Thyroid gland (tissue), 4 donors: ENCODE measurements at regions not wholly inside any gene's neighbourhood (a gene's known extent, or its start where the extent isn't known, plus 50 kb on each side); places are given as distances from the start of the nearest gene placed in this dataset.

Experiments
- DNase-seq, 2 donors: peaks; one replicate each; pipeline ENCODE4 v3.0.0-alpha.2; 2019
- H3K27ac ChIP-seq, 3 donors: fragments of 200-600 bp; sonication (generic); 1 replicate in 2 of 3; 2 replicates in 1 of 3; pipeline ENCODE4 v1.5.1; 2016 to 2019; ENCODE audit warnings: mild to moderate bottlenecking in 1 of 3, moderate library complexity in 1 of 3
- H3K27me3 ChIP-seq: fragments of 200-600 bp; sonication (generic); one replicate; pipeline ENCODE4 v1.5.1; 2019
- H3K36me3 ChIP-seq, 2 donors: fragments of 200-600 bp; sonication (generic); one replicate each; pipeline ENCODE4 v1.5.1; 2016 to 2019
- H3K4me1 ChIP-seq, 2 donors: fragments of 200-600 bp; sonication (generic); one replicate each; pipeline ENCODE4 v1.5.1; 2017 to 2019
- H3K4me3 ChIP-seq, 3 donors: fragments of 200-600 bp; sonication (generic); replicated peaks in 1 of 3; 1 replicate in 2 of 3; 2 replicates in 1 of 3; pipeline ENCODE4 v1.5.1; 2016; ENCODE audit warnings: mild to moderate bottlenecking in 1 of 3
- H3K9me3 ChIP-seq: fragments of 200-600 bp; sonication (generic); one replicate; pipeline ENCODE4 v1.5.1; 2017
- POLR2A ChIP-seq, 2 donors: fragments of 450-650 bp; IDR thresholded peaks; one replicate each; pipeline ENCODE4 v1.6.1; 2017; ENCODE audit warnings: antibody characterized with exemption in 2 of 2, mild to moderate bottlenecking in 2 of 2, moderate library complexity in 1 of 2
- WGBS, 2 donors: methylation state at CpG; one replicate each; pipeline ENCODE4 v1.1.5; 2017; 5-methylcytosine and 5-hydroxymethylcytosine counted together
- intact Hi-C: fragments of 100-400 bp; cut with DNase I; formaldehyde crosslinking; loops from one replicate; pipeline ENCODE4 v1.15.1; 2023
- TF ChIP-seq, protein P1 (sequence below), 6 experiments: fragments of 200-600 bp in 3 of 6; fragments of 450-650 bp in 3 of 6; sonication (generic) in 3 of 6; IDR thresholded peaks; one replicate each; pipeline ENCODE4 v1.5.1; 2016 to 2019; ENCODE audit warnings: antibody characterized with exemption in 6 of 6, mild to moderate bottlenecking in 2 of 6, inconsistent platforms in 1 of 6, moderate library complexity in 1 of 6

DNA sequence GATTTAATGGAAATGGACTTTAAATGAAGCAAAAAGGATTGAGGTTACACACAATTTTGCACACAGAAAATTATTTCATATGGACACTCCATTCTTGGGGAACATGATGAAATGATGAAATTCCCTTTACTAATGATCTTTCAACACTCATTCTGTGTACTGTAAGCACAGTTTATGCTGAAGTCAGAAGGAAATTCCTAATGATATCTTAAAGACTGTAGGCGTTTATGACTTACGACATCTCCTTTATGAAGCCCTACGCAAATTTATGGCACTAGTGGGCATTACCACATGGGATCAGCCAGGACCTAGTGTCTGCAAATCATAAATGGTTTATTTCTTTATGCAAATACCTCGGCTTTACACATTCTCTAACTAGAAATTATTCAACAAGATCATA, 97.9 kb upstream of the SOX5 start:
- H3K36me3 ChIP-seq: no peaks in the 10 kb centered on the region
- WGBS, 2 donors: 94% methylated on average over 4 of the region's 4 CpGs
- DNase-seq: no peak
- no peaks in the 10 kb centered on the region for H3K27me3 ChIP-seq
- TF ChIP-seq, protein P1, sequence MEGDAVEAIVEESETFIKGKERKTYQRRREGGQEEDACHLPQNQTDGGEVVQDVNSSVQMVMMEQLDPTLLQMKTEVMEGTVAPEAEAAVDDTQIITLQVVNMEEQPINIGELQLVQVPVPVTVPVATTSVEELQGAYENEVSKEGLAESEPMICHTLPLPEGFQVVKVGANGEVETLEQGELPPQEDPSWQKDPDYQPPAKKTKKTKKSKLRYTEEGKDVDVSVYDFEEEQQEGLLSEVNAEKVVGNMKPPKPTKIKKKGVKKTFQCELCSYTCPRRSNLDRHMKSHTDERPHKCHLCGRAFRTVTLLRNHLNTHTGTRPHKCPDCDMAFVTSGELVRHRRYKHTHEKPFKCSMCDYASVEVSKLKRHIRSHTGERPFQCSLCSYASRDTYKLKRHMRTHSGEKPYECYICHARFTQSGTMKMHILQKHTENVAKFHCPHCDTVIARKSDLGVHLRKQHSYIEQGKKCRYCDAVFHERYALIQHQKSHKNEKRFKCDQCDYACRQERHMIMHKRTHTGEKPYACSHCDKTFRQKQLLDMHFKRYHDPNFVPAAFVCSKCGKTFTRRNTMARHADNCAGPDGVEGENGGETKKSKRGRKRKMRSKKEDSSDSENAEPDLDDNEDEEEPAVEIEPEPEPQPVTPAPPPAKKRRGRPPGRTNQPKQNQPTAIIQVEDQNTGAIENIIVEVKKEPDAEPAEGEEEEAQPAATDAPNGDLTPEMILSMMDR (IDR thresholded peaks at IDR 0.05): no peak
- TF ChIP-seq POLR2A (IDR thresholded peaks at IDR 0.05): no peak
- intact Hi-C loops: no loop called here
- no peaks in the 10 kb centered on the region for H3K4me1 ChIP-seq
- H3K9me3 ChIP-seq: no peaks in the 10 kb centered on the region
- H3K27ac ChIP-seq: no peak overlapping the region
- H3K4me3 ChIP-seq: no peak overlapping the region

GRCh38 chr12:24045816-24046257, 96.4 kb upstream of the SOX5 start:
- Histone ChIP-seq H3K27me3 (no peaks in the 10 kb centered on the region), H3K27ac (no peak overlapping the region), H3K4me3 (no peak overlapping the region), H3K9me3 (no peaks in the 10 kb centered on the region), H3K36me3 (no peaks in the 10 kb centered on the region), H3K4me1 (no peaks in the 10 kb centered on the region)
- intact Hi-C loops: no loop called here
- DNase-seq: no peak
- TF ChIP-seq POLR2A (IDR thresholded peaks at IDR 0.05): no peak
- TF ChIP-seq, protein P1 (IDR thresholded peaks at IDR 0.05): no peak
- WGBS, 2 donors: 56 to 68% methylated on average over 5 of the region's 5 CpGs

GRCh38 chr12:24044941-24045703, 95.7 kb upstream of the SOX5 start:
- intact Hi-C loops: no loop called here
- no peak overlapping the region for H3K27ac ChIP-seq

DNA sequence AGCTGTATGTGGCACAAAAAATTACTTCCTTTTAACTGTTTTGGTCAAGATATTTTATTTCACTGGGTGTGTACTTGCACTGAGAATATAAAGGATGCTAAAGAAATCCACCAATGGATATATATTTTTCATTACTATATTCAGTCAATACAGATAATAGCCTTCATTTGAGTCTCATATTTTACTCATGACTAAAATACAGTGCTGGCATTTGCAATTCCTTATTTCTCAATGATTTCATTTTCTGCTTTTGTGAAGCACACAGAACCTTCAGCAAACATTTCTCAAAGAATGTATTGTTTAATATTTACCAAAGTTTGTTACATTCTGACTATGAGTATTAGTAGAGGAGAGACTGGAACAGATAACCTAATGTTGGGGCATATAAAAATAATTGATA, 93.2 kb upstream of the SOX5 start:
- no peak for DNase-seq
- H3K9me3 ChIP-seq: no peaks in the 10 kb centered on the region
- no peak overlapping the region for H3K4me3 ChIP-seq
- H3K4me1 ChIP-seq: no peaks in the 10 kb centered on the region
- H3K27me3 ChIP-seq: no peaks in the 10 kb centered on the region
- no peaks in the 10 kb centered on the region for H3K36me3 ChIP-seq
- H3K27ac ChIP-seq: no peak overlapping the region
- intact Hi-C loops: no loop called here
- TF ChIP-seq, protein P1 (IDR thresholded peaks at IDR 0.05): no peak
- TF ChIP-seq POLR2A (IDR thresholded peaks at IDR 0.05): no peak

More at GRCh38 chr12:24044941-24045703, 95.7 kb upstream of the SOX5 start:
- 93 to 95% methylated on average over 5 of the region's 5 CpGs for WGBS, 2 donors
- DNase-seq: no peak
- H3K4me1 ChIP-seq: no peaks in the 10 kb centered on the region
- no peaks in the 10 kb centered on the region for H3K9me3 ChIP-seq
- H3K36me3 ChIP-seq: no peaks in the 10 kb centered on the region
- H3K27me3 ChIP-seq: no peaks in the 10 kb centered on the region
- H3K4me3 ChIP-seq: no peak overlapping the region
- no peak for TF ChIP-seq POLR2A (IDR thresholded peaks at IDR 0.05)
- TF ChIP-seq, protein P1 (IDR thresholded peaks at IDR 0.05): no peak

DNA sequence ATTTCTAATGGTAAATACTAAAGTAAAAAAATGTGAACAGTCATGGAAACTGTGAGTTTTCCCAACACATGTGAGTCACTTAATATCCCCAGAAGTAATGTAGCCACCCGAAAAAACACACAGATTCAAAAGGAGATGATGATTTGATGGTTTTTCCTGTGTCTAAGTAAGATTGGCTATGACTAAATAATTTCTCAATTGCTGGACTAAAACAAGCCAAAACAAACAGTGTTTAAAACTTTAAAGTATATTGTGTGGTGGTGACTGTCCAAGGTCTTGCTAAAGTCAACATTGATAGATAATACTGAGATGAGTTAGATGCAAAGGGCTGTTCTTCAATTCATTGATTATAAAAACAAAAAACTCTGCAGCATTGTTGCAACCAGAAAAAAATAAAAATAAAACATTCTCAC, 89.6 kb upstream of the SOX5 start:
- intact Hi-C loops: no loop called here
- no peak overlapping the region for H3K4me3 ChIP-seq
- H3K36me3 ChIP-seq: no peaks in the 10 kb centered on the region
- DNase-seq: no peak
- no peaks in the 10 kb centered on the region for H3K9me3 ChIP-seq
- 58 to 59% methylated on average over 1 of the region's 1 CpG for WGBS, 2 donors
- H3K27ac ChIP-seq: no peak overlapping the region
- TF ChIP-seq POLR2A (IDR thresholded peaks at IDR 0.05): no peak
- TF ChIP-seq, protein P1 (IDR thresholded peaks at IDR 0.05): no peak
- H3K4me1 ChIP-seq: no peaks in the 10 kb centered on the region
- no peaks in the 10 kb centered on the region for H3K27me3 ChIP-seq
